Endothelial cell of umbilical vein (primary cell): ENCODE measurements at regions not wholly inside any gene's neighbourhood (a gene's known extent, or its start where the extent isn't known, plus 50 kb on each side); places are given as distances from the start of the nearest gene placed in this dataset.

Source experiments
- BruUV-seq: library from RNA; stranded (reverse); fragments of 400-500 nt; replicated peaks from 2 replicates; lab custom pipeline; 2021; lab: Mats Ljungman, UMichigan
- CTCF ChIA-PET: fragments of 300-600, 350-600 bp; sonication (Branson Sonifier 250); formaldehyde crosslinking; loops from one replicate; lab custom pipeline; 2021; ENCODE audit warnings: antibody characterized with exemption, inconsistent platforms; lab: Charles Lee
- POLR2A ChIA-PET: fragments of 300-600, 350-600 bp; sonication (Branson Sonifier 250); formaldehyde crosslinking; loops from one replicate; lab custom pipeline; 2021; ENCODE audit warnings: antibody characterized with exemption, inconsistent platforms; lab: Charles Lee
- DNase-seq: peaks from one replicate; pipeline ENCODE4 v3.0.0-alpha.2; 2011; ENCODE audit warnings: low read depth, low spot score
- FAIRE-seq: peaks from 2 replicates; lab custom pipeline; 2011; peaks lifted over from hg19 to GRCh38; lab: Jason Lieb, UNC
- H2AFZ ChIP-seq: 2 replicates; pipeline ENCODE4 v1.6.0; 2012; ENCODE audit warnings: low read depth, low read length, control low read depth, inconsistent platforms
- H3K27ac ChIP-seq: 2 replicates; pipeline ENCODE4 v1.5.1; 2011; ENCODE audit warnings: low read depth, mild to moderate bottlenecking, control low read depth, low read length, moderate library complexity; ENCODE audit not compliant: insufficient read depth
- H3K27me3 ChIP-seq, 2 experiments: 2 replicates each; pipeline versions ENCODE4 v1.6.0 to v1.6.1; 2011; ENCODE audit warnings: low read length in 2 of 2, mixed read lengths in 1 of 2; ENCODE audit not compliant: control insufficient read depth in 2 of 2, insufficient read depth in 2 of 2
- H3K36me3 ChIP-seq, 2 experiments: 2 replicates in 1 of 2; 3 replicates in 1 of 2; pipeline ENCODE4 v1.5.1; 2011; ENCODE audit warnings: low read length in 2 of 2, mild to moderate bottlenecking in 1 of 2, moderate library complexity in 1 of 2; ENCODE audit not compliant: control insufficient read depth in 2 of 2, insufficient read depth in 2 of 2; ENCODE audit errors: extremely low read depth in 1 of 2
- H3K4me1 ChIP-seq: 3 replicates; pipeline ENCODE4 v1.5.1; 2011; ENCODE audit warnings: mild to moderate bottlenecking, low read length; ENCODE audit not compliant: control insufficient read depth, insufficient read depth; ENCODE audit errors: extremely low read depth
- H3K4me2 ChIP-seq: 2 replicates; pipeline ENCODE4 v1.6.1; 2011; ENCODE audit warnings: low read length, control low read depth, mixed read lengths; ENCODE audit not compliant: insufficient read depth
- H3K4me3 ChIP-seq, 3 experiments: fragments of 200-600 bp in 1 of 3; sonication (generic), shearing (Covaris generic) in 1 of 3; replicated peaks in 1 of 3; 2 replicates each; pipeline ENCODE4 v1.5.1; 2011 to 2016; ENCODE audit warnings: control low read depth in 3 of 3, low read length in 3 of 3, mild to moderate bottlenecking in 2 of 3, inconsistent platforms in 1 of 3, low read depth in 1 of 3, moderate library complexity in 1 of 3; ENCODE audit not compliant: insufficient read depth in 1 of 3
- H3K79me2 ChIP-seq: 2 replicates; pipeline ENCODE4 v1.6.0; 2012; ENCODE audit warnings: low read length, inconsistent platforms; ENCODE audit not compliant: control insufficient read depth, insufficient read depth
- H3K9ac ChIP-seq: replicated peaks from 2 replicates; pipeline ENCODE3; 2011; ENCODE audit warnings: low read length, control low read depth; ENCODE audit not compliant: insufficient read depth; ENCODE audit errors: extremely low read depth
- H3K9me1 ChIP-seq: replicated peaks from 3 replicates; pipeline ENCODE4 v1.6.0; 2011; ENCODE audit warnings: mild to moderate bottlenecking, low read length; ENCODE audit not compliant: control insufficient read depth, insufficient read depth; ENCODE audit errors: extremely low read depth
- H3K9me3 ChIP-seq: replicated peaks from 2 replicates; pipeline ENCODE4 v1.5.1; 2012; ENCODE audit warnings: low read length, inconsistent platforms; ENCODE audit not compliant: control insufficient read depth, insufficient read depth
- H4K20me1 ChIP-seq: replicated peaks from 2 replicates; pipeline ENCODE3; 2011; ENCODE audit warnings: mild to moderate bottlenecking, low read length; ENCODE audit not compliant: control insufficient read depth, insufficient read depth; ENCODE audit errors: extremely low read depth
- CTCF ChIP-seq, 2 donors: IDR thresholded peaks; 1 replicate in 1 of 2; 2 replicates in 1 of 2; pipeline ENCODE4 v1.5.1; 2011; ENCODE audit warnings: low read length in 2 of 2, mild to moderate bottlenecking in 2 of 2, moderate library complexity in 2 of 2, control low read depth in 1 of 2, inconsistent platforms in 1 of 2, low read depth in 1 of 2; ENCODE audit not compliant: insufficient read depth in 1 of 2; ENCODE audit errors: extremely low read depth in 1 of 2
- EZH2 ChIP-seq: IDR thresholded peaks from 2 replicates; pipeline ENCODE4 v1.6.1; 2012; ENCODE audit warnings: borderline replicate concordance, low read depth, mild to moderate bottlenecking, moderate library complexity, low read length, inconsistent platforms; ENCODE audit not compliant: severe bottlenecking
- FOS ChIP-seq: IDR thresholded peaks from 2 replicates; pipeline ENCODE4 v1.6.1; 2011; ENCODE audit warnings: mild to moderate bottlenecking, low read length, moderate library complexity, borderline replicate concordance; ENCODE audit not compliant: insufficient read depth
- GATA2 ChIP-seq: IDR thresholded peaks from 2 replicates; pipeline ENCODE4 v1.7.0; 2011; ENCODE audit warnings: low read depth, mild to moderate bottlenecking, moderate library complexity, mixed read lengths, low read length; ENCODE audit not compliant: insufficient read length, insufficient read depth
- JUN ChIP-seq: IDR thresholded peaks from 2 replicates; pipeline ENCODE4 v1.6.1; 2011; ENCODE audit warnings: borderline replicate concordance, low read depth; ENCODE audit not compliant: insufficient read length, insufficient read depth
- MAX ChIP-seq: IDR thresholded peaks from 2 replicates; pipeline ENCODE4 v1.6.1; 2011; ENCODE audit not compliant: insufficient read depth, insufficient read length
- MYC ChIP-seq: IDR thresholded peaks from one replicate; pipeline ENCODE4 v1.6.1; 2011; ENCODE audit warnings: mild to moderate bottlenecking, low read depth, low read length
- POLR2A ChIP-seq: IDR thresholded peaks from 2 replicates; pipeline ENCODE4 v1.6.1; 2012; ENCODE audit warnings: low read depth, mild to moderate bottlenecking, control low read depth, low read length
- POLR2AphosphoS5 ChIP-seq: IDR thresholded peaks from 2 replicates; pipeline ENCODE4 v1.6.1; 2012; ENCODE audit warnings: low read depth, mild to moderate bottlenecking, control low read depth, low read length, moderate library complexity; ENCODE audit not compliant: insufficient read depth
- dilution Hi-C: fragments of 300-500 bp; cut with MboI; formaldehyde crosslinking; loops from one replicate; pipeline ENCODE4 v1.15.0; 2019; ENCODE audit warnings: low sequenced_read_pairs; ENCODE audit not compliant: extremely low pct_ligation_motif_present
- intact Hi-C: fragments of 100-400 bp; cut with micrococcal nuclease; formaldehyde crosslinking; loops from one replicate; pipeline ENCODE4 v1.10.0; 2022

GRCh38 chr2:176665086-176665485 lies 395.8 kb downstream of the MTX2 start:
- Histone ChIP-seq H3K4me3 (no peak overlapping the region), H3K4me1 (no peaks in the 10 kb centered on the region), H3K9ac (no peak overlapping the region), H3K9me1 (peaks cover 2% of the 10 kb centered on the region), H3K36me3 (no peaks in the 10 kb centered on the region), H2AFZ (no peak overlapping the region), H3K27ac (no peak overlapping the region), H3K4me2 (no peak overlapping the region), H4K20me1 (no peaks in the 10 kb centered on the region), H3K9me3 (no peaks in the 10 kb centered on the region), H3K79me2 (no peaks in the 10 kb centered on the region), H3K27me3 (peaks cover 0 to 5% of the 10 kb centered on the region in 2 experiments)
- dilution Hi-C loops (loop anchor here (25.0 kb wide), 1 partner anchor 472 kb away; no protein-coding TSS in a partner anchor), intact Hi-C loops (no loop called here)
- DNase-seq = no peak
- no peak for FAIRE-seq
- CTCF ChIA-PET = interaction anchor here (1.1 to 1.4 kb wide), 4 partner anchors 11 to 538 kb away, joined by 3 to 11 read pairs (median 6); no protein-coding TSS in a partner anchor
- POLR2A ChIA-PET = no interaction called here
- TF ChIP-seq POLR2A = no peak
- no TSS peak for BruUV-seq

- Histone ChIP-seq H3K9me3 (no peaks in the 10 kb centered on the region), H3K27me3 (no peaks in the 10 kb centered on the region), H3K4me2 (no peak overlapping the region), H4K20me1 (no peaks in the 10 kb centered on the region), H3K4me3 (no peak overlapping the region), H3K27ac (no peak overlapping the region), H3K9ac (no peak overlapping the region), H3K9me1 (peaks cover 2% of the 10 kb centered on the region), H3K4me1 (no peaks in the 10 kb centered on the region), H3K79me2 (no peaks in the 10 kb centered on the region), H3K36me3 (no peaks in the 10 kb centered on the region), H2AFZ (no peak overlapping the region)
- DNase-seq = no peak
- CTCF ChIA-PET = interaction anchor here (3.0 kb wide), 1 partner anchor 15 kb away, joined by 14 read pairs; no protein-coding TSS in a partner anchor
- dilution Hi-C loops = loop anchor here (25.0 kb wide), 1 partner anchor 468 kb away; no protein-coding TSS in a partner anchor
- BruUV-seq = no TSS peak
- POLR2A ChIA-PET = no interaction called here
- no peak for TF ChIP-seq EZH2
- no peak for TF ChIP-seq POLR2AphosphoS5
- no peak for TF ChIP-seq MAX
- no peak for TF ChIP-seq MYC
- TF ChIP-seq FOS = no peak
- no peak for TF ChIP-seq JUN
- no peak for TF ChIP-seq GATA2
- TF ChIP-seq POLR2A = no peak
- no peak for TF ChIP-seq CTCF (IDR thresholded peaks at IDR 0.05; ENCODE audit: extremely low read depth in 1 of 2, insufficient read depth in 1 of 2, low read depth in 1 of 2, low read length in 2 of 2)
- no peak for FAIRE-seq
- intact Hi-C loops = no loop called here
Observed at GRCh38 chr2:176668912-176669311, 399.7 kb downstream of the MTX2 start.
